HG02588 (cell line): ENCODE measurements at regions not wholly inside any gene's neighbourhood (a gene's known extent, or its start where the extent isn't known, plus 50 kb on each side); places are given as distances from the start of the nearest gene placed in this dataset.

ENCODE experiments used
- ATAC-seq: cut with Tn5 transposase; IDR thresholded peaks from one replicate; pipeline ENCODE4 v1.9.1; 2021; ENCODE audit warnings: mild to moderate bottlenecking, moderate library complexity; ENCODE audit not compliant: unreplicated experiment

GRCh38 chr14:87073880-87074570, 919.0 kb downstream of the GALC start:
- ATAC-seq = no peak

GRCh38 chr14:87067591-87067990, 925.4 kb downstream of the GALC start:
- no peak for ATAC-seq

GRCh38 chr14:87067061-87067460, 925.9 kb downstream of the GALC start:
- no peak for ATAC-seq

- ATAC-seq = no peak
Measured at GRCh38 chr14:87066221-87066817, 926.7 kb downstream of the GALC start.

- ATAC-seq = no peak
Measured at GRCh38 chr14:87065366-87065765, 927.6 kb downstream of the GALC start.

- ATAC-seq = no peak
Measured at GRCh38 chr14:87063181-87063580, 929.8 kb downstream of the GALC start.

GRCh38 chr14:87060405-87060804, 932.6 kb downstream of the GALC start:
- ATAC-seq = no peak

- ATAC-seq = no peak
Measured at GRCh38 chr14:87059060-87059839, 933.7 kb downstream of the GALC start.

- no peak for ATAC-seq
Measured at GRCh38 chr14:87055007-87055406, 938.0 kb downstream of the GALC start.

GRCh38 chr14:87052646-87053225, 940.2 kb downstream of the GALC start:
- ATAC-seq = no peak

GRCh38 chr14:87050421-87050820, 942.6 kb downstream of the GALC start:
- no peak for ATAC-seq

- ATAC-seq = no peak
Measured at GRCh38 chr14:87049950-87050349, 943.0 kb downstream of the GALC start.

- no peak for ATAC-seq
Measured at GRCh38 chr14:87046960-87047359, 946.0 kb downstream of the GALC start.

- ATAC-seq = no peak
Measured at GRCh38 chr14:87045956-87046355, 947.0 kb downstream of the GALC start.

GRCh38 chr14:87045246-87045645, 947.7 kb downstream of the GALC start:
- no peak for ATAC-seq

GRCh38 chr14:87044807-87045206, 948.2 kb downstream of the GALC start:
- no peak for ATAC-seq

GRCh38 chr14:87043667-87044200, 949.2 kb downstream of the GALC start:
- no peak for ATAC-seq

GRCh38 chr14:87042354-87042753, 950.6 kb downstream of the GALC start:
- ATAC-seq = no peak

GRCh38 chr14:87041290-87042020, 951.5 kb downstream of the GALC start:
- no peak for ATAC-seq

- no peak for ATAC-seq
Measured at GRCh38 chr14:87034680-87035079, 958.3 kb downstream of the GALC start.

- no peak for ATAC-seq
Measured at GRCh38 chr14:87030197-87030596, 962.8 kb downstream of the GALC start.
